ENCODE measurements at regions not wholly inside any gene's neighbourhood (a gene's known extent, or its start where the extent isn't known, plus 50 kb on each side); places are given as distances from the start of the nearest gene placed in this dataset.

- ATAC-seq (no peak), FAIRE-seq (no peak), DNase-seq (ENCODE audit: low spot score) (no peak)
- Histone ChIP-seq H2AFZ (ENCODE audit: low read length) (no peak overlapping the region), H3K36me3 (replicated peaks in 1 of 2; ENCODE audit: control insufficient read depth in 1 of 2, insufficient read depth in 2 of 2, low read length in 2 of 2) (no peaks in the 10 kb centered on the region), H3K79me2 (ENCODE audit: insufficient read depth, low read length) (no peaks in the 10 kb centered on the region), H3K27ac (ENCODE audit: extremely low read length, insufficient read depth, low read length) (no peak overlapping the region), H3K27me3 (ENCODE audit: control insufficient read depth in 1 of 2, insufficient read depth in 2 of 2, low read length in 2 of 2) (no peaks in the 10 kb centered on the region), H3K4me2 (ENCODE audit: low read depth, low read length) (no peak overlapping the region), H3K9me3 (ENCODE audit: low read length) (no peaks in the 10 kb centered on the region), H3K9ac (ENCODE audit: insufficient read depth, low read depth, low read length) (no peak overlapping the region), H3K4me1 (ENCODE audit: insufficient read depth, low read length) (peaks cover 29% of the 10 kb centered on the region), H4K20me1 (ENCODE audit: insufficient read depth, low read length) (no peaks in the 10 kb centered on the region), H3K4me3 (replicated peaks in 1 of 3; ENCODE audit: insufficient read depth in 1 of 3, low read depth in 2 of 3, low read length in 3 of 3) (no peak overlapping the region)
- in situ Hi-C loops (cut with HindIII; ENCODE audit: extremely low pct_ligation_motif_present, low pct_unique_long_range_greater_than_20kb), result no loop called here
- intact Hi-C loops (cut with micrococcal nuclease; ENCODE audit: unreplicated experiment), result no loop called here
- TF ChIP-seq CHD4 (IDR thresholded peaks at IDR 0.05; ENCODE audit: borderline replicate concordance, low read length) (no peak), ZUFSP (CRISPR knock-in tag; IDR thresholded peaks at IDR 0.05; ENCODE audit: borderline replicate concordance) (no peak), SAFB2 (CRISPR knock-in tag; IDR thresholded peaks at IDR 0.05; ENCODE audit: borderline replicate concordance, low read depth) (no peak), MTA1 (CRISPR knock-in tag; IDR thresholded peaks at IDR 0.05; ENCODE audit: borderline replicate concordance) (no peak), HINFP (CRISPR knock-in tag; IDR thresholded peaks at IDR 0.05; ENCODE audit: low read depth) (no peak), RFX5 (IDR thresholded peaks at IDR 0.05; ENCODE audit: low read depth, low read length) (no peak), POLR2G (IDR thresholded peaks at IDR 0.05; ENCODE audit: low read depth, low read length) (no peak), BRF2 (CRISPR knock-in tag; IDR thresholded peaks at IDR 0.05) (no peak)
- WGBS (ENCODE audit: low lambda C conversion rate), result 91% methylated on average over 7 of the region's 7 CpGs
- ChIA-PET CTCF (ENCODE audit: low intra/inter-chr PET ratio, low total read pairs) (no interaction called here), POLR2A (interaction anchor here (1.2 to 1.3 kb wide), 2 partner anchors 56 to 76 kb away, joined by 3 to 5 read pairs; no protein-coding TSS in a partner anchor)
- no TSS peak for BruUV-seq (replicated peaks)
Measured at GRCh38 chr5:173726846-173727557, 110.6 kb upstream of the BOD1 start.

Data from HepG2 (cell line).